ENCODE measurements at regions not wholly inside any gene's neighbourhood (a gene's known extent, or its start where the extent isn't known, plus 50 kb on each side); places are given as distances from the start of the nearest gene placed in this dataset.
"Not testable (repeated sequence)": the region's sequence is repeated elsewhere in the genome, so short reads cannot be mapped to it uniquely, and the experiment has no call there.

- H3K9me3 ChIP-seq (replicated peaks; ENCODE audit: control insufficient read depth, insufficient read depth, low read depth, low read length): no peaks in the 10 kb centered on the region
- intact Hi-C loops (cut with micrococcal nuclease): no loop called here
- H3K36me3 ChIP-seq (ENCODE audit: control insufficient read depth, insufficient read depth, low read length): no peaks in the 10 kb centered on the region
- DNase-seq (ENCODE audit: extremely low read depth in 1 of 4, low spot score in 3 of 4): no peak
- CTCF ChIA-PET (ENCODE audit: low intra/inter-chr PET ratio): no interaction called here
- H3K9me1 ChIP-seq (ENCODE audit: control insufficient read depth, insufficient read depth, low read length): no peaks in the 10 kb centered on the region
- no peak for FAIRE-seq
- no peak overlapping the region for H3K27ac ChIP-seq (ENCODE audit: extremely low read depth, low read depth, low read length)
- H3K4me3 ChIP-seq: no peak overlapping the region
- ATAC-seq: no peak
- no peaks in the 10 kb centered on the region; the same call in 1 of the 2 replicates for H4K20me1 ChIP-seq (replicated peaks; ENCODE audit: control insufficient read depth, insufficient read depth, low read length)
- H2AFZ ChIP-seq (ENCODE audit: low read depth, low read length): no peak overlapping the region
- in situ Hi-C loops (cut with MboI): no loop called here
- POLR2A ChIA-PET: interaction anchor here (0.9 kb wide), 1 partner anchor 9 kb away, joined by 3 read pairs; no protein-coding TSS in a partner anchor
- TF ChIP-seq CEBPG (CRISPR knock-in tag; IDR thresholded peaks at IDR 0.05): peak; percentile 21; the same call in 1 of the 2 replicates
- peak; percentile 19 to 78; a peak in 2 of 4 replicates for TF ChIP-seq CEBPG (tag; conservative IDR thresholded peaks at IDR 0.05 in 1 of 2, IDR thresholded peaks at IDR 0.05 in 1 of 2)
- no peak for TF ChIP-seq MAFF (IDR thresholded peaks at IDR 0.05; ENCODE audit: low read length)
- no peak for TF ChIP-seq NFIC (IDR thresholded peaks at IDR 0.05)
- no peak for TF ChIP-seq HDAC3 (IDR thresholded peaks at IDR 0.05; ENCODE audit: borderline replicate concordance, partially characterized antibody)
- 0% methylated on average over 2 of the region's 2 CpGs for WGBS (ENCODE audit: insufficient coverage, low coverage, missing lambda C conversion rate)
- H3K4me1 ChIP-seq (replicated peaks in 1 of 2; ENCODE audit: control insufficient read depth in 2 of 2, insufficient read depth in 2 of 2, low read length in 2 of 2): no peaks in the 10 kb centered on the region
- no peak overlapping the region for H3K9ac ChIP-seq (ENCODE audit: insufficient read depth in 1 of 2, low read depth in 2 of 2, low read length in 2 of 2)
- no peak overlapping the region for H3K4me2 ChIP-seq (ENCODE audit: insufficient read depth, low read length)
- no peaks in the 10 kb centered on the region for H3K79me2 ChIP-seq (ENCODE audit: control insufficient read depth, insufficient read depth, low read length)
- H3K27me3 ChIP-seq (ENCODE audit: control insufficient read depth in 2 of 2, insufficient read depth in 2 of 2, low read length in 2 of 2): no peaks in the 10 kb centered on the region
- no TSS peak for BruUV-seq (replicated peaks)
Observed at GRCh38 chr9:105007143-105007542, 79.2 kb upstream of the ABCA1 start.

- H3K27me3 ChIP-seq (ENCODE audit: control insufficient read depth in 2 of 2, insufficient read depth in 2 of 2, low read length in 2 of 2); H3K27ac ChIP-seq (ENCODE audit: extremely low read depth, low read depth, low read length); H4K20me1 ChIP-seq (replicated peaks; ENCODE audit: control insufficient read depth, insufficient read depth, low read length); H3K9me3 ChIP-seq (replicated peaks; ENCODE audit: control insufficient read depth, insufficient read depth, low read depth, low read length); H3K4me1 ChIP-seq (replicated peaks in 1 of 2; ENCODE audit: control insufficient read depth in 2 of 2, insufficient read depth in 2 of 2, low read length in 2 of 2); H3K9ac ChIP-seq (ENCODE audit: insufficient read depth in 1 of 2, low read depth in 2 of 2, low read length in 2 of 2); H3K9me1 ChIP-seq (ENCODE audit: control insufficient read depth, insufficient read depth, low read length); H3K4me2 ChIP-seq (ENCODE audit: insufficient read depth, low read length); in situ Hi-C loops (cut with MboI); H3K36me3 ChIP-seq (ENCODE audit: control insufficient read depth, insufficient read depth, low read length); DNase-seq (ENCODE audit: extremely low read depth in 1 of 4, low spot score in 3 of 4); H2AFZ ChIP-seq (ENCODE audit: low read depth, low read length); H3K79me2 ChIP-seq (ENCODE audit: control insufficient read depth, insufficient read depth, low read length); H3K4me3 ChIP-seq; ATAC-seq; BruUV-seq (replicated peaks); POLR2A ChIA-PET; CTCF ChIA-PET (ENCODE audit: low intra/inter-chr PET ratio); intact Hi-C loops (cut with micrococcal nuclease); FAIRE-seq: not testable (repeated sequence)
- WGBS (ENCODE audit: insufficient coverage, low coverage, missing lambda C conversion rate): 0% methylated on average over 3 of the region's 3 CpGs
Observed at GRCh38 chr9:105010089-105010488, 82.1 kb upstream of the ABCA1 start.

Data from K562 (cell line).